ENCODE measurements at regions not wholly inside any gene's neighbourhood (a gene's known extent, or its start where the extent isn't known, plus 50 kb on each side); places are given as distances from the start of the nearest gene placed in this dataset.

- DNase-seq = no peak
Observed at GRCh38 chr2:120809609-120810440, 74.2 kb downstream of the GLI2 start.

- DNase-seq = no peak
Observed at GRCh38 chr2:120810639-120811038, 75.0 kb downstream of the GLI2 start.

GRCh38 chr2:120812866-120813265, 77.2 kb downstream of the GLI2 start:
- no peak for DNase-seq

- no peak for DNase-seq
Observed at GRCh38 chr2:120814352-120814751, 78.7 kb downstream of the GLI2 start.

- no peak for DNase-seq
Observed at GRCh38 chr2:120815292-120815691, 79.6 kb downstream of the GLI2 start.

GRCh38 chr2:120817136-120817955, 81.7 kb downstream of the GLI2 start:
- DNase-seq = no peak

GRCh38 chr2:120817956-120818325, 82.3 kb downstream of the GLI2 start:
- no peak for DNase-seq

- DNase-seq = no peak
Observed at GRCh38 chr2:120818441-120818920, 82.8 kb downstream of the GLI2 start.

GRCh38 chr2:120819720-120820210, 84.1 kb downstream of the GLI2 start:
- no peak for DNase-seq

GRCh38 chr2:120820263-120820952, 84.7 kb downstream of the GLI2 start:
- DNase-seq = no peak

GRCh38 chr2:120820953-120821279, 85.2 kb downstream of the GLI2 start:
- no peak for DNase-seq

GRCh38 chr2:120821446-120822160, 85.9 kb downstream of the GLI2 start:
- DNase-seq = no peak

- no peak for DNase-seq
Observed at GRCh38 chr2:120822933-120823332, 87.3 kb downstream of the GLI2 start.

- DNase-seq = no peak
Observed at GRCh38 chr2:120823551-120823950, 87.9 kb downstream of the GLI2 start.

GRCh38 chr2:120824246-120824645, 88.6 kb downstream of the GLI2 start:
- DNase-seq = no peak

GRCh38 chr2:120825370-120826259, 89.9 kb downstream of the GLI2 start:
- no peak for DNase-seq

- DNase-seq = no peak
Observed at GRCh38 chr2:120826260-120826648, 90.6 kb downstream of the GLI2 start.

- DNase-seq = no peak
Observed at GRCh38 chr2:120826716-120827410, 91.2 kb downstream of the GLI2 start.

- no peak for DNase-seq
Observed at GRCh38 chr2:120828066-120828465, 92.4 kb downstream of the GLI2 start.

GRCh38 chr2:120828829-120829632, 93.4 kb downstream of the GLI2 start:
- no peak for DNase-seq
